Activated CD4-positive, alpha-beta T cell treated with anti-CD3 and anti-CD28 coated beads, Interleukin-2, amount 50 U/mL, for 16 hours (primary cell): ENCODE measurements at regions not wholly inside any gene's neighbourhood (a gene's known extent, or its start where the extent isn't known, plus 50 kb on each side); places are given as distances from the start of the nearest gene placed in this dataset.

Source experiments
- DNase-seq: peaks from one replicate; pipeline ENCODE4 v3.0.0-alpha.2; 2020

- DNase-seq: no peak
These were observed 472.2 kb downstream of the ARL4A start for GRCh38 chr7:13159467-13160184.

- no peak for DNase-seq
These were observed 473.7 kb downstream of the ARL4A start for GRCh38 chr7:13161125-13161524.

GRCh38 chr7:13165854-13166253 is 478.4 kb downstream of the ARL4A start:
- DNase-seq: no peak

GRCh38 chr7:13166801-13167200 is 479.4 kb downstream of the ARL4A start:
- DNase-seq: no peak

GRCh38 chr7:13169356-13169755 is 481.9 kb downstream of the ARL4A start:
- no peak for DNase-seq

- DNase-seq: no peak
These were observed 487.6 kb downstream of the ARL4A start for GRCh38 chr7:13174991-13175390.

- no peak for DNase-seq
These were observed 491.7 kb downstream of the ARL4A start for GRCh38 chr7:13179011-13179582.

GRCh38 chr7:13179775-13180523 is 492.5 kb downstream of the ARL4A start:
- no peak for DNase-seq

- DNase-seq: no peak
These were observed 493.8 kb downstream of the ARL4A start for GRCh38 chr7:13181216-13181615.

- no peak for DNase-seq
These were observed 497.7 kb downstream of the ARL4A start for GRCh38 chr7:13185139-13185538.

GRCh38 chr7:13188236-13188805 is 500.9 kb downstream of the ARL4A start:
- DNase-seq: no peak

- no peak for DNase-seq
These were observed 501.5 kb downstream of the ARL4A start for GRCh38 chr7:13188922-13189321.

GRCh38 chr7:13189668-13190067 is 502.2 kb downstream of the ARL4A start:
- DNase-seq: no peak

GRCh38 chr7:13197501-13197900 is 510.1 kb downstream of the ARL4A start:
- DNase-seq: no peak

GRCh38 chr7:13198036-13198435 is 510.6 kb downstream of the ARL4A start:
- no peak for DNase-seq

- no peak for DNase-seq
These were observed 511.3 kb downstream of the ARL4A start for GRCh38 chr7:13198727-13199126.

- DNase-seq: no peak
These were observed 514.2 kb downstream of the ARL4A start for GRCh38 chr7:13201628-13202027.

- no peak for DNase-seq
These were observed 530.3 kb downstream of the ARL4A start for GRCh38 chr7:13217768-13218167.

GRCh38 chr7:13225068-13225467 is 537.6 kb downstream of the ARL4A start:
- no peak for DNase-seq

- DNase-seq: no peak
These were observed 539.0 kb downstream of the ARL4A start for GRCh38 chr7:13226385-13226784.

- no peak for DNase-seq
These were observed 543.8 kb downstream of the ARL4A start for GRCh38 chr7:13231216-13231615.

GRCh38 chr7:13235436-13235835 is 548.0 kb downstream of the ARL4A start:
- no peak for DNase-seq

- DNase-seq: no peak
These were observed 548.6 kb downstream of the ARL4A start for GRCh38 chr7:13236026-13236425.

GRCh38 chr7:13240349-13240748 is 552.9 kb downstream of the ARL4A start:
- no peak for DNase-seq
